GM18858 (cell line): ENCODE measurements at regions not wholly inside any gene's neighbourhood (a gene's known extent, or its start where the extent isn't known, plus 50 kb on each side); places are given as distances from the start of the nearest gene placed in this dataset.
A peak's percentile ranks its signal among the peaks of the same experiment; 100 is the strongest.
"Not testable (repeated sequence)": the region's sequence is repeated elsewhere in the genome, so short reads cannot be mapped to it uniquely, and the experiment has no call there.

Experiments used
- ATAC-seq: cut with Tn5 transposase; IDR thresholded peaks from one replicate; pipeline ENCODE4 v1.9.1; 2021; ENCODE audit not compliant: unreplicated experiment

DNA sequence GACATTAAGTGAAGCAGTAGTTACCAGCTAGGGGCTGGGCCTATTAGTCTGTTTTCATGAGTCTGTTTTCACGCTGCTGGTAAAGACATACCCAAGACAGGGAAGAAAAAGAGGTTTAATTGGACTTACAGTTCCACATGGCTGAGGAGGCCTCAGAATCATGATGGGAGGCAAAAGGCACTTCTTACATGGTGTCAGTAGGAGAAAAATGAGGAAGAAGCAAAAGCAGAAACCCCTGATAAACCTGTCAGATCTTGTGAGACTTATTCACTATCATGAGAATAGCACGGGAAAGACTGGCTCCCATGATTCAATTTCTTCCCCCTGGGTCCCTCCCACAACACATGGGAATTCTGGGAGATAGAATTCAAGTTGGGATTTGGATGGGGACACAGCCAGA, 108.0 kb upstream of the LNX1 start:
- not testable (repeated sequence) for ATAC-seq

- no peak for ATAC-seq
These were observed 105.9 kb upstream of the LNX1 start for GRCh38 chr4:53697016-53697685.

DNA sequence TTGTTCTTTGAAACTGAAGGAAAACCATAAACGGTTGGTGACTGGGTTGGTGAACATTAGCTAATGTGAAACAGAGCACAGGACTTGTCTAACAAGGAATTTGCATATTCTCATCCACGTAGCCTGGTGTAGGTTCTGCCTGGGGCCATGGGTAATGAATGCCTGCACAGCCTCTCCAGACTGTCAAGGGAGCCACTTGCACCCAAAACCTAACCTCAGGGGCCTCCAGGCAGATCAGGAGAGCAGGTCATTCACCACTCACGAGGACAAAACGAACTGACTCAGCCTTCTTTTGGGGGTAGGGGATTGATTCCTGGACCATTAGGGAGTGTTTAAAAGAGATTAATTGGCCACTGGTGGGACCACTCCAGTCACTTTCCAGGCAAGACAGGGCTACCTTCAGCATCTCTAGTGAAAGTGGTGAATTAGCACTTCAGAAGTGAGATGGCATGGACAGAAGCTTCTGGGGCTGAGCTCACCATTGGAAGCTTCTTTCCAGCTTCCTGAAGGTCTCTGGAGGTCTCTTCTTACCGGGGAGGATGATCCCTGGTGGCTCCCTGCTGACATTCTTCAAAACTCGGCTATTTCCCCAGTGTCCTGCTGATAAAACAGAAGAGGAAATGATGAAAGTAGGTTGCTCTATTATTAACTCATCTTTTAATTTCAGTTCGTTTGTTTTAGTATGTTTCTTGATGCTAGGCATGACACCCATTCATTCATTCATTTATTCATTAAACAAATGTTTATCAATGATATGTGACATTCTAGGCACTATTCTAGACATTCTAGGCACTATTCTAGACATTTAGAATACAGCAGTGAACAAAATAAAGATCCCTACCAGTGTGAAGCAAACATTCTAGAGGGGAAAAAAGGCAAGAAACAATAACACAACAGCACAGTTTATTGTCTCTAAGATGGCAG, 104.5 kb upstream of the LNX1 start:
- peak; percentile 65 for ATAC-seq

GRCh38 chr4:53694666-53695065, 103.4 kb upstream of the LNX1 start:
- no peak for ATAC-seq

- ATAC-seq = no peak
These were observed 102.6 kb upstream of the LNX1 start for GRCh38 chr4:53693909-53694308.

GRCh38 chr4:53693408-53693807, 102.1 kb upstream of the LNX1 start:
- no peak for ATAC-seq

GRCh38 chr4:53688186-53688790, 97.0 kb upstream of the LNX1 start:
- ATAC-seq = peak; percentile 96

- ATAC-seq = no peak
These were observed 95.2 kb upstream of the LNX1 start for GRCh38 chr4:53686521-53686920.

- ATAC-seq = no peak
These were observed 93.1 kb upstream of the LNX1 start for GRCh38 chr4:53684136-53685130.

GRCh38 chr4:53682908-53683307, 91.6 kb upstream of the LNX1 start:
- ATAC-seq = no peak

DNA sequence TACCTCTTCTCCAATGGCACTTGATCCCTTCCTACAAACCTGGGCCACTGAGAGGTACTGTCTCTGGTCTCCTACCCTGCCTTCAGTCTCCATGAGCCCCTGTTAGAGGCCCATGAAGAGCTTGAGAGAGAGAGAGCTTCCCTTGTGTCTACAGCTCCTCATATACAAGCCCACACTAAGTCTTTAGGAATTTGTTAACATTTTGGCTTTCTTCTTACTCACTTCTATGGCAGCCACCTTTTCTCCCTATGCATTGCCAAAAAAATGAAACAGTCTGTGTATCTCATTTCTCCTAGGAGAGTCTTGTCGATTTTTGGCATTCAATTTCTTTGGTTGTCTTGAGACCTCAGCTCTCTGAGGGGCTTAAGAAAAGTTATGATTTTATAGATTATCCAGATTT, 90.9 kb upstream of the LNX1 start:
- ATAC-seq = no peak

DNA sequence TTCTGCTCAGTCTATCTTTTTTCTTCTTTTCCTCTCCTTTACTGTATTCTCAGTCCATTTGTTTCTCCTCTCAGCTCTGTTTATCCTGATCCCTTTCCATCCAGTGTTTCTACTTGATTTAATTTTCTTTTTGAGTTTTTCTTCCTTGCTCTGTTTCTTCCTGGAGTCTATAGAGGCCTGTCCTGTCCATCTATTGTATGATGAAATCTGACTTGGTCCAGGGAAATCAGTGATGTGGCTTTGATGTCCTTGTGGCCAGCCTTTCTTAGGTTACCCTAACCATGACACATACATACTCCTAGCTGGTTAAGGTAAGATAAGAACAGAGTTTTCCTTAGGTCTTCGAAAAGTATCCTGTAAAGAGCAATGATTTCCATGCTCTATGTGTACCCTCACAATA, 89.3 kb upstream of the LNX1 start:
- no peak for ATAC-seq

- ATAC-seq = no peak
These were observed 88.9 kb upstream of the LNX1 start for GRCh38 chr4:53680168-53680567.

DNA sequence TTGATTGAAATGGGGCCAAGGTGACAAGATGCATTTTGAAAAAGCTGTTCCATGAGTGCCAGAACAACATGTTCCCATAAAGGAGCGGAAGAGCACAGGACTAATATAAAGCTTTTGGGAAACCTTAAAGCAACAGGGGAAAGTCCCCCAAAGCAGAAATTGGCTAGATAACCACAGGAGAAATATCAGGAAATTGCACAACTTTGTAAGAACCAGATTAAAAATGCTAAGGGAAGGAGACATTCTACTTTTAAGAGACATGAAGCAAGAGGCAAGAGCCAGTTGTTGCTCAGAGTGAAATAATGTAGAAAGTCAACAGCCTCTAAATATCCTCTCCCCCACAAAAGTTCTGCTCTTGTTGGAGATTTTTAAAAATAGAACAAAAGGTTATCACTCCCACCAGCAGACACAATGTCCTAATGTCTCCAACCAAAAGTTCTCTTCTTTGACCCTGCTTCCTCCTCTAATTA, 85.2 kb upstream of the LNX1 start:
- no peak for ATAC-seq

DNA sequence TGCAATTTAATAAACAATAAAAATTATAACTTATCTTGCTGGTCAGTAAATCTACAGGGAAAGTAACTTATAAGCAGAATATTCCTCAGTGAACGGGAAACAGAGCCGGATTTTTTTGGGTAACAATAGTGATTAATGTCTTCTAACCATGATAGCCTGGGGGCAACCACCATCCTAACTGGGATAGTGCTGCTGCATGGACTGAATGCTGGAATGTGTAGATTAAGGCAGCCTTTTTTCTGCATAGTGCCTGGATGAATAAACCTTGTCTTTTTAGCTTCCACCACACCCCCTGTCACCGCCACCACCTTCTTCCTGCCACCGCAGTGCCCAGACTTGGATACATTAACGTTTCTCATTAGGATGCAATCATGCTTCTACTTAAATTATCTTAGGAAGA, 83.6 kb upstream of the LNX1 start:
- ATAC-seq = no peak

DNA sequence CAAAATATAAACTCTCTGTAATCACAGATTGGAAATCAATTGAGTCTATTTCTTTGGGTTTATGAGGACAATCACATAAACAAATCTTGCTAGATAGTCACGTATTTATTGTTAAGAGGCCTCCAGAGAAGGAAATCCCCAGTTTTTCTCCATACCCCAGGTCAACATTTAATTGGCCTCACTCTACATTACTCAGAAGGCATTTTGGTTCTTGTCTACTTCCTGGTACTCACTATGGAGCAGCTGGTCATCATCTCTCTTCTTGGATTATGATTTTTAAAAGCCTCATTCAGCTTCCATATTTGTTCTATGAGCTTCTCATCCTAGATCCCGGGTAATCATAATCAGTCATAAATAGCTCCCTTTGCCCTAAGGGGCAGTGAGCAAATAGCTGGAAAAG, 81.6 kb upstream of the LNX1 start:
- no peak for ATAC-seq

- no peak for ATAC-seq
These were observed 80.5 kb upstream of the LNX1 start for GRCh38 chr4:53671757-53672156.

DNA sequence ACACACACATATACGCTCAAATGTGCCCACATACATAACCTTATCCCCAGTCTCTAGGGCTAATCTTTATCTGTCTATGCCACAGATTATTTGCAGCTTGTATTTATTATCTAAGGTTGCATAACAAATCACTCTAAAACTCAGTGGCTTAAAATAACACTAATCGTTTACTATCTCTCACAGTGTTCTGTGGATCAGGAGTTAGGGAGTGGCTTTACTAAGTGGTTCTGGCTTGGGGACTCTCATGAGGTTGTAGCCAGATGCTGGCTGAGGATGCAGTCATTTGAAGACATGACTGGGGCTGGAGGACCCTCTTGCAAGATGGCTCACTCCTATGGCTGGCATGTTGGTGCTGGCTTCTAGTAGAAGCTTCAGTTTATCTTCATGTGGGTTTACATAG, 68.5 kb upstream of the LNX1 start:
- ATAC-seq = no peak

GRCh38 chr4:53659112-53659511, 67.8 kb upstream of the LNX1 start:
- no peak for ATAC-seq

- no peak for ATAC-seq
These were observed 66.7 kb upstream of the LNX1 start for GRCh38 chr4:53658029-53658428.
